Gastroesophageal sphincter (tissue), 3 donors: ENCODE measurements at regions not wholly inside any gene's neighbourhood (a gene's known extent, or its start where the extent isn't known, plus 50 kb on each side); places are given as distances from the start of the nearest gene placed in this dataset.

ENCODE experiments used
- POLR2A ChIP-seq, 2 donors: fragments of 450-650 bp; IDR thresholded peaks; one replicate each; pipeline ENCODE4 v1.6.1; 2017; ENCODE audit warnings: antibody characterized with exemption in 2 of 2, mild to moderate bottlenecking in 2 of 2, moderate library complexity in 1 of 2
- TF ChIP-seq, protein P1 (sequence below), 4 experiments: fragments of 200-600 bp in 2 of 4; fragments of 450-650 bp in 2 of 4; sonication (generic) in 1 of 4; IDR thresholded peaks; one replicate each; pipeline ENCODE4 v1.5.1; 2017 to 2019; ENCODE audit warnings: antibody characterized with exemption in 4 of 4, mild to moderate bottlenecking in 2 of 4, moderate library complexity in 2 of 4

DNA sequence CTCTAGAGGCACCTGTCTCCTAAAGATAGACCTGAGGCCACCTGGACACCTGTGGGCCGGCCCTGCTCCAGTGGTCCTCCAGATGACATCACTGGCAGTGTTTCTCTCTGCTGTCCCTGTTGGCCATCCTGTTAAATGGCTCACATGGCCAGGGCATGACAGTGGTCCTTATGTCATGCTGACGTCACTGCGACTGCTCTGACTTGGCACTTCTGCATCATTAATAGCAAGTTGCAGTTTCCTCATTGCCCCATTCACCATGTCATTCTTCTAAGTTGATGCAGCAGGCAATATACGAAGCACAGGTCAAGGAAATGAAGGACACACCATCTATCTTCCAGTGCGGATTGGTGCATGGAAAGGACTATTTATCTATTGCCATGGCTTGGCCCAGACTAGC lies 1468.5 kb upstream of the TMEM132C start:
- no peak for TF ChIP-seq POLR2A (IDR thresholded peaks at IDR 0.05)
- TF ChIP-seq, protein P1, sequence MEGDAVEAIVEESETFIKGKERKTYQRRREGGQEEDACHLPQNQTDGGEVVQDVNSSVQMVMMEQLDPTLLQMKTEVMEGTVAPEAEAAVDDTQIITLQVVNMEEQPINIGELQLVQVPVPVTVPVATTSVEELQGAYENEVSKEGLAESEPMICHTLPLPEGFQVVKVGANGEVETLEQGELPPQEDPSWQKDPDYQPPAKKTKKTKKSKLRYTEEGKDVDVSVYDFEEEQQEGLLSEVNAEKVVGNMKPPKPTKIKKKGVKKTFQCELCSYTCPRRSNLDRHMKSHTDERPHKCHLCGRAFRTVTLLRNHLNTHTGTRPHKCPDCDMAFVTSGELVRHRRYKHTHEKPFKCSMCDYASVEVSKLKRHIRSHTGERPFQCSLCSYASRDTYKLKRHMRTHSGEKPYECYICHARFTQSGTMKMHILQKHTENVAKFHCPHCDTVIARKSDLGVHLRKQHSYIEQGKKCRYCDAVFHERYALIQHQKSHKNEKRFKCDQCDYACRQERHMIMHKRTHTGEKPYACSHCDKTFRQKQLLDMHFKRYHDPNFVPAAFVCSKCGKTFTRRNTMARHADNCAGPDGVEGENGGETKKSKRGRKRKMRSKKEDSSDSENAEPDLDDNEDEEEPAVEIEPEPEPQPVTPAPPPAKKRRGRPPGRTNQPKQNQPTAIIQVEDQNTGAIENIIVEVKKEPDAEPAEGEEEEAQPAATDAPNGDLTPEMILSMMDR (IDR thresholded peaks at IDR 0.05) = no peak
